ENCODE measurements at regions not wholly inside any gene's neighbourhood (a gene's known extent, or its start where the extent isn't known, plus 50 kb on each side); places are given as distances from the start of the nearest gene placed in this dataset.

- TF ChIP-seq CREB1 (IDR thresholded peaks at IDR 0.05) (no peak), RXRA (IDR thresholded peaks at IDR 0.05; ENCODE audit: insufficient read depth, low read depth, low read length) (no peak)
Observed at GRCh38 chr3:76566211-76566534, 473.7 kb upstream of the ROBO2 start (continued).

- WGBS, 2 experiments (ENCODE audit: extremely low coverage in 1 of 2, insufficient coverage in 1 of 2, insufficient read length in 1 of 2, insufficient replicate concordance in 2 of 2, low coverage in 1 of 2, low lambda C conversion rate in 2 of 2, missing lambda C conversion rate in 1 of 2): 89% methylated on average over 4 of the region's 4 CpGs; no CpG with 5 or more reads in 1 of the 2 experiments
- Histone ChIP-seq H4K5ac (ENCODE audit: insufficient read length, low read depth, low read length) (no peak overlapping the region), H2BK12ac (ENCODE audit: low read depth, low read length) (no peak overlapping the region), H2BK15ac (ENCODE audit: low read length) (no peak overlapping the region), H3K23ac (ENCODE audit: insufficient read length) (no peak overlapping the region), H2AFZ (ENCODE audit: low read length) (no peak overlapping the region), H2BK5ac (ENCODE audit: low read depth, low read length) (no peak overlapping the region), H3K36me3 (ENCODE audit: control insufficient read depth in 2 of 4, insufficient read depth in 4 of 4, low read length in 3 of 4) (no peaks in the 10 kb centered on the region), H3K4me2 (ENCODE audit: insufficient read depth in 1 of 2, low read depth in 2 of 2, low read length in 2 of 2) (no peak overlapping the region), H4K8ac (ENCODE audit: extremely low read depth, insufficient read depth, low read length) (no peak overlapping the region), H3K23me2 (ENCODE audit: low read depth, low read length) (no peaks in the 10 kb centered on the region), H2AK5ac (ENCODE audit: low read depth, low read length) (no peak overlapping the region), H3K79me1 (ENCODE audit: low read depth, low read length) (no peaks in the 10 kb centered on the region), H3K4me3 (ENCODE audit: extremely low read depth in 1 of 4, insufficient read depth in 2 of 4, low read depth in 3 of 4, low read length in 4 of 4) (no peak overlapping the region), H4K91ac (replicated peaks; ENCODE audit: insufficient read length, low read length) (no peak overlapping the region), H3K27ac (ENCODE audit: low read depth, low read length) (no peak overlapping the region), H3K9ac (replicated peaks in 1 of 4; ENCODE audit: extremely low read depth in 1 of 4, low read depth in 3 of 4, low read length in 3 of 4) (no peak overlapping the region), H2BK120ac (replicated peaks; ENCODE audit: low read depth, low read length) (no peak overlapping the region), H3K27me3 (replicated peaks in 1 of 4; ENCODE audit: control insufficient read depth in 3 of 4, extremely low read depth in 1 of 4, insufficient read depth in 3 of 4, low read length in 3 of 4) (no peaks in the 10 kb centered on the region), H3K79me2 (ENCODE audit: control insufficient read depth in 1 of 2, insufficient read depth in 2 of 2, low read length in 2 of 2) (no peaks in the 10 kb centered on the region), H3K18ac (ENCODE audit: extremely low read depth, low read length) (no peak overlapping the region), H3K56ac (replicated peaks; ENCODE audit: insufficient read length, low read depth, low read length) (no peak overlapping the region), H3K4me1 (replicated peaks in 1 of 4; ENCODE audit: control insufficient read depth in 3 of 4, insufficient read depth in 4 of 4, low read length in 3 of 4) (peaks cover 0 to under 1% (median under 1%) of the 10 kb centered on the region in 4 experiments; a peak in 2 of 7 replicates), H3K9me3 (ENCODE audit: insufficient read depth in 2 of 2, low read depth in 1 of 2, low read length in 1 of 2) (no peaks in the 10 kb centered on the region), H2BK20ac (ENCODE audit: low read length) (no peak overlapping the region), H3K14ac (ENCODE audit: insufficient read length) (no peak overlapping the region), H4K20me1 (replicated peaks in 1 of 2; ENCODE audit: control insufficient read depth in 1 of 2, insufficient read depth in 2 of 2, low read length in 2 of 2) (no peaks in the 10 kb centered on the region), H3K4ac (replicated peaks; ENCODE audit: insufficient read length, low read depth, low read length) (no peak overlapping the region)
- POLR2A ChIA-PET (ENCODE audit: partially characterized antibody): no interaction called here
- CTCF ChIA-PET (ENCODE audit: partially characterized antibody): no interaction called here
- DNase-seq (ENCODE audit: low read depth in 1 of 2, low spot score in 2 of 2) (no peak), FAIRE-seq (no peak)
- TF ChIP-seq KDM4A (IDR thresholded peaks at IDR 0.05; ENCODE audit: low read depth, low read length, severe bottlenecking) (no peak), EP300 (IDR thresholded peaks at IDR 0.05; ENCODE audit: borderline replicate concordance in 1 of 2, low read depth in 2 of 2, low read length in 2 of 2) (no peak), CREB1 (IDR thresholded peaks at IDR 0.05) (no peak), KDM5A (IDR thresholded peaks at IDR 0.05; ENCODE audit: low read length) (no peak), BRCA1 (IDR thresholded peaks at IDR 0.05; ENCODE audit: low read depth, low read length) (no peak), CBX5 (IDR thresholded peaks at IDR 0.05; ENCODE audit: low read depth, low read length) (no peak), MAFK (IDR thresholded peaks at IDR 0.05; ENCODE audit: low read depth, low read length) (no peak), JUN (IDR thresholded peaks at IDR 0.05; ENCODE audit: low read depth, low read length) (no peak), RNF2 (IDR thresholded peaks at IDR 0.05; ENCODE audit: borderline replicate concordance, low read depth, low read length, missing control alignments, poor library complexity, severe bottlenecking) (no peak), CTBP2 (IDR thresholded peaks at IDR 0.05; ENCODE audit: borderline replicate concordance, insufficient read depth, insufficient read length, low read length) (no peak), NRF1 (IDR thresholded peaks at IDR 0.05; ENCODE audit: low read depth, low read length) (no peak)
- TF ChIP-seq, protein P1, sequence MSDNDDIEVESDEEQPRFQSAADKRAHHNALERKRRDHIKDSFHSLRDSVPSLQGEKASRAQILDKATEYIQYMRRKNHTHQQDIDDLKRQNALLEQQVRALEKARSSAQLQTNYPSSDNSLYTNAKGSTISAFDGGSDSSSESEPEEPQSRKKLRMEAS (IDR thresholded peaks at IDR 0.05): no peak
Observed at GRCh38 chr3:76566904-76567303, 473.0 kb upstream of the ROBO2 start.

Measured in H1 (cell line).